ENCODE measurements at regions not wholly inside any gene's neighbourhood (a gene's known extent, or its start where the extent isn't known, plus 50 kb on each side); places are given as distances from the start of the nearest gene placed in this dataset.

DNA sequence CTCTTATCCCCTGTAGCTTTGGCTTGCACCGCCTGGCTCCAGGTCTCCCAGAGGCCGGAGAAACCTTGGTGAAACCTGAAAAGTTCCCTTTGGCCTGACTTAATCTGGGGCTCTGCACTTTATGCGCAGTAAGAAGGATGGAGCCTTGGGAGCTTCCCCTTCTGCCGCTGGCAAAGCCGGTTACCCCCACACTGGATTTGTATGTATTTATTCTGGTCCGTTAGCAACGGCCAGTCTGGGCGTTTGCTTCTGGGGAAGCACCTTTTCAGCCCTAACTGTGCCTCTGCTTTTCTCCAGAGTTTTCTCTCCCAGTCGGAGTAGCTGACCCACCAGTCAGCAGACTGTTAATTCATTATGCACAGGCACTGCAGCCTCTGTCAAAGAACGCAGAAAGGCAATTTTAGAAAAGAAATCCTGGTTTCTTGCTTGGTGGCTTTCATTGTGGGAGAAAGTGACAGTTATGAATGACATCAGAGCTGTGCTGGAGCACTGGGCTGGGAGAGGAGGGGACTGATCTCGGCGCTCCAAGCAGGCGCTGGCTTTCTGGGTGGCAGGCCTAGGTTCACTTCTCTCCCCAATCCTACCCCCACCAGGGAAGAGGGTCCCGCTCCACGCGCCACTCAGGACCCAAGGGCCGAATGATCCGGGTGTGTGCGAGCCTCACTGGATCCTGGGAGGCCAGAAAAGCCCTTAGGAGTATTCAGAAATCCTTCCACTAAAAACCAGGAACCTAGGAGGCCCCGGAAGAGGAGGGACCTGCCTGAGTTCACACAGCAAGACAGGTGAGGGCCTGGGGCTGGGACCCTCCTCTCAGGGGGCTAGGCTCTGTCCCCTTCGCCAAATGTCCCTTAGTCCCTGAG is 70.2 kb downstream of the RTL6 start:
- H2AFZ ChIP-seq (ENCODE audit: control insufficient read depth, low read depth, low read length), result no peak overlapping the region
- DNase-seq (ENCODE audit: low read depth, low spot score) (no peak), FAIRE-seq (no peak), ATAC-seq (no peak)
- ChIA-PET RAD21 (ENCODE audit: unreplicated experiment) (no interaction called here), SMC1A (ENCODE audit: uncharacterized antibody, unreplicated experiment) (interaction anchor here (0.7 kb wide), 1 partner anchor 39 kb away, joined by 3 read pairs; no protein-coding TSS in a partner anchor), POLR2A (no interaction called here), CTCF (no interaction called here)
- H3K9me3 ChIP-seq (replicated peaks; ENCODE audit: control insufficient read depth, insufficient read depth, low read length), result no peaks in the 10 kb centered on the region
- no TSS peak for BruUV-seq (replicated peaks)
- H3K36me3 ChIP-seq (ENCODE audit: control insufficient read depth in 2 of 2, insufficient read depth in 2 of 2, low read length in 1 of 2), result no peaks in the 10 kb centered on the region
- H3K4me1 ChIP-seq (ENCODE audit: control insufficient read depth, insufficient read depth, low read length), result no peaks in the 10 kb centered on the region
- intact Hi-C loops (cut with micrococcal nuclease; ENCODE audit: unreplicated experiment) (no loop called here), in situ Hi-C loops (cut with MboI) (no loop called here)
- no peak overlapping the region for H3K27ac ChIP-seq (ENCODE audit: control insufficient read depth, insufficient read depth)
- no peak overlapping the region for H3K9ac ChIP-seq (ENCODE audit: control insufficient read depth, insufficient read depth, low read length)
- 34% methylated on average over 21 of the region's 21 CpGs for WGBS (ENCODE audit: insufficient coverage, insufficient replicate concordance, low lambda C conversion rate, missing lambda C conversion rate)
- H4K20me1 ChIP-seq (ENCODE audit: control insufficient read depth, insufficient read depth), result no peaks in the 10 kb centered on the region
- 0 out of 4 replicates have a peak, but pooled peaks cover 0 to 1% of the 10 kb centered on the region in 2 experiments for H3K27me3 ChIP-seq (replicated peaks in 1 of 2; ENCODE audit: control insufficient read depth in 2 of 2, insufficient read depth in 2 of 2, low read length in 1 of 2)
- no peaks in the 10 kb centered on the region for H3K79me2 ChIP-seq (ENCODE audit: control insufficient read depth, insufficient read depth, low read length)
- H3K4me3 ChIP-seq, result no peak overlapping the region
- H3K4me2 ChIP-seq (ENCODE audit: control insufficient read depth, insufficient read depth), result no peak overlapping the region
- TF ChIP-seq ASH2L (IDR thresholded peaks at IDR 0.05; ENCODE audit: borderline replicate concordance, low read depth), result no peak
- TF ChIP-seq NBN (IDR thresholded peaks at IDR 0.05), result no peak
- no peak for TF ChIP-seq TARDBP (IDR thresholded peaks at IDR 0.05; ENCODE audit: borderline replicate concordance)
- no peak for TF ChIP-seq CHD1 (IDR thresholded peaks at IDR 0.05; ENCODE audit: low read depth, low read length)
- TF ChIP-seq, protein P1, sequence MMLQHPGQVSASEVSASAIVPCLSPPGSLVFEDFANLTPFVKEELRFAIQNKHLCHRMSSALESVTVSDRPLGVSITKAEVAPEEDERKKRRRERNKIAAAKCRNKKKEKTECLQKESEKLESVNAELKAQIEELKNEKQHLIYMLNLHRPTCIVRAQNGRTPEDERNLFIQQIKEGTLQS (IDR thresholded peaks at IDR 0.05; ENCODE audit: borderline replicate concordance, extremely low read depth, low read depth, low read length), result no peak
- TF ChIP-seq, protein P2, sequence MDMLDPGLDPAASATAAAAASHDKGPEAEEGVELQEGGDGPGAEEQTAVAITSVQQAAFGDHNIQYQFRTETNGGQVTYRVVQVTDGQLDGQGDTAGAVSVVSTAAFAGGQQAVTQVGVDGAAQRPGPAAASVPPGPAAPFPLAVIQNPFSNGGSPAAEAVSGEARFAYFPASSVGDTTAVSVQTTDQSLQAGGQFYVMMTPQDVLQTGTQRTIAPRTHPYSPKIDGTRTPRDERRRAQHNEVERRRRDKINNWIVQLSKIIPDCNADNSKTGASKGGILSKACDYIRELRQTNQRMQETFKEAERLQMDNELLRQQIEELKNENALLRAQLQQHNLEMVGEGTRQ (IDR thresholded peaks at IDR 0.05; ENCODE audit: borderline replicate concordance, low read depth, low read length), result no peak
- no peak for TF ChIP-seq NFXL1 (IDR thresholded peaks at IDR 0.05; ENCODE audit: borderline replicate concordance)
- TF ChIP-seq, protein P3, sequence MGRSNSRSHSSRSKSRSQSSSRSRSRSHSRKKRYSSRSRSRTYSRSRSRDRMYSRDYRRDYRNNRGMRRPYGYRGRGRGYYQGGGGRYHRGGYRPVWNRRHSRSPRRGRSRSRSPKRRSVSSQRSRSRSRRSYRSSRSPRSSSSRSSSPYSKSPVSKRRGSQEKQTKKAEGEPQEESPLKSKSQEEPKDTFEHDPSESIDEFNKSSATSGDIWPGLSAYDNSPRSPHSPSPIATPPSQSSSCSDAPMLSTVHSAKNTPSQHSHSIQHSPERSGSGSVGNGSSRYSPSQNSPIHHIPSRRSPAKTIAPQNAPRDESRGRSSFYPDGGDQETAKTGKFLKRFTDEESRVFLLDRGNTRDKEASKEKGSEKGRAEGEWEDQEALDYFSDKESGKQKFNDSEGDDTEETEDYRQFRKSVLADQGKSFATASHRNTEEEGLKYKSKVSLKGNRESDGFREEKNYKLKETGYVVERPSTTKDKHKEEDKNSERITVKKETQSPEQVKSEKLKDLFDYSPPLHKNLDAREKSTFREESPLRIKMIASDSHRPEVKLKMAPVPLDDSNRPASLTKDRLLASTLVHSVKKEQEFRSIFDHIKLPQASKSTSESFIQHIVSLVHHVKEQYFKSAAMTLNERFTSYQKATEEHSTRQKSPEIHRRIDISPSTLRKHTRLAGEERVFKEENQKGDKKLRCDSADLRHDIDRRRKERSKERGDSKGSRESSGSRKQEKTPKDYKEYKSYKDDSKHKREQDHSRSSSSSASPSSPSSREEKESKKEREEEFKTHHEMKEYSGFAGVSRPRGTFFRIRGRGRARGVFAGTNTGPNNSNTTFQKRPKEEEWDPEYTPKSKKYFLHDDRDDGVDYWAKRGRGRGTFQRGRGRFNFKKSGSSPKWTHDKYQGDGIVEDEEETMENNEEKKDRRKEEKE (IDR thresholded peaks at IDR 0.05), result no peak
- TF ChIP-seq, protein P4, sequence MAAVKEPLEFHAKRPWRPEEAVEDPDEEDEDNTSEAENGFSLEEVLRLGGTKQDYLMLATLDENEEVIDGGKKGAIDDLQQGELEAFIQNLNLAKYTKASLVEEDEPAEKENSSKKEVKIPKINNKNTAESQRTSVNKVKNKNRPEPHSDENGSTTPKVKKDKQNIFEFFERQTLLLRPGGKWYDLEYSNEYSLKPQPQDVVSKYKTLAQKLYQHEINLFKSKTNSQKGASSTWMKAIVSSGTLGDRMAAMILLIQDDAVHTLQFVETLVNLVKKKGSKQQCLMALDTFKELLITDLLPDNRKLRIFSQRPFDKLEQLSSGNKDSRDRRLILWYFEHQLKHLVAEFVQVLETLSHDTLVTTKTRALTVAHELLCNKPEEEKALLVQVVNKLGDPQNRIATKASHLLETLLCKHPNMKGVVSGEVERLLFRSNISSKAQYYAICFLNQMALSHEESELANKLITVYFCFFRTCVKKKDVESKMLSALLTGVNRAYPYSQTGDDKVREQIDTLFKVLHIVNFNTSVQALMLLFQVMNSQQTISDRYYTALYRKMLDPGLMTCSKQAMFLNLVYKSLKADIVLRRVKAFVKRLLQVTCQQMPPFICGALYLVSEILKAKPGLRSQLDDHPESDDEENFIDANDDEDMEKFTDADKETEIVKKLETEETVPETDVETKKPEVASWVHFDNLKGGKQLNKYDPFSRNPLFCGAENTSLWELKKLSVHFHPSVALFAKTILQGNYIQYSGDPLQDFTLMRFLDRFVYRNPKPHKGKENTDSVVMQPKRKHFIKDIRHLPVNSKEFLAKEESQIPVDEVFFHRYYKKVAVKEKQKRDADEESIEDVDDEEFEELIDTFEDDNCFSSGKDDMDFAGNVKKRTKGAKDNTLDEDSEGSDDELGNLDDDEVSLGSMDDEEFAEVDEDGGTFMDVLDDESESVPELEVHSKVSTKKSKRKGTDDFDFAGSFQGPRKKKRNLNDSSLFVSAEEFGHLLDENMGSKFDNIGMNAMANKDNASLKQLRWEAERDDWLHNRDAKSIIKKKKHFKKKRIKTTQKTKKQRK (IDR thresholded peaks at IDR 0.05; ENCODE audit: low read depth, low read length), result no peak
- no peak for TF ChIP-seq NFIC (IDR thresholded peaks at IDR 0.05; ENCODE audit: low read depth, low read length)
- TF ChIP-seq IRF4 (IDR thresholded peaks at IDR 0.05; ENCODE audit: low read depth, low read length), result no peak
- no peak for TF ChIP-seq PML (IDR thresholded peaks at IDR 0.05; ENCODE audit: low read length)
- no peak for TF ChIP-seq SIN3A (IDR thresholded peaks at IDR 0.05; ENCODE audit: low read depth, low read length)
- TF ChIP-seq KDM1A (IDR thresholded peaks at IDR 0.05; ENCODE audit: borderline replicate concordance), result no peak
- no peak for TF ChIP-seq RB1 (IDR thresholded peaks at IDR 0.05; ENCODE audit: borderline replicate concordance)
- TF ChIP-seq, protein P5, sequence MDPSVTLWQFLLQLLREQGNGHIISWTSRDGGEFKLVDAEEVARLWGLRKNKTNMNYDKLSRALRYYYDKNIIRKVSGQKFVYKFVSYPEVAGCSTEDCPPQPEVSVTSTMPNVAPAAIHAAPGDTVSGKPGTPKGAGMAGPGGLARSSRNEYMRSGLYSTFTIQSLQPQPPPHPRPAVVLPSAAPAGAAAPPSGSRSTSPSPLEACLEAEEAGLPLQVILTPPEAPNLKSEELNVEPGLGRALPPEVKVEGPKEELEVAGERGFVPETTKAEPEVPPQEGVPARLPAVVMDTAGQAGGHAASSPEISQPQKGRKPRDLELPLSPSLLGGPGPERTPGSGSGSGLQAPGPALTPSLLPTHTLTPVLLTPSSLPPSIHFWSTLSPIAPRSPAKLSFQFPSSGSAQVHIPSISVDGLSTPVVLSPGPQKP (IDR thresholded peaks at IDR 0.05; ENCODE audit: low read depth, low read length), result no peak

All from GM12878 (cell line).